HG03175 (cell line): ENCODE measurements at regions not wholly inside any gene's neighbourhood (a gene's known extent, or its start where the extent isn't known, plus 50 kb on each side); places are given as distances from the start of the nearest gene placed in this dataset.
"Not testable (repeated sequence)": the region's sequence is repeated elsewhere in the genome, so short reads cannot be mapped to it uniquely, and the experiment has no call there.

Source experiments
- ATAC-seq: cut with Tn5 transposase; IDR thresholded peaks from one replicate; pipeline ENCODE4 v1.9.1; 2021; ENCODE audit warnings: mild to moderate bottlenecking, moderate library complexity; ENCODE audit not compliant: unreplicated experiment

- ATAC-seq: no peak
Measured at GRCh38 chr20:16863303-16863702, 115.1 kb downstream of the OTOR start.

GRCh38 chr20:16864069-16864468 lies 115.9 kb downstream of the OTOR start:
- ATAC-seq: no peak

DNA sequence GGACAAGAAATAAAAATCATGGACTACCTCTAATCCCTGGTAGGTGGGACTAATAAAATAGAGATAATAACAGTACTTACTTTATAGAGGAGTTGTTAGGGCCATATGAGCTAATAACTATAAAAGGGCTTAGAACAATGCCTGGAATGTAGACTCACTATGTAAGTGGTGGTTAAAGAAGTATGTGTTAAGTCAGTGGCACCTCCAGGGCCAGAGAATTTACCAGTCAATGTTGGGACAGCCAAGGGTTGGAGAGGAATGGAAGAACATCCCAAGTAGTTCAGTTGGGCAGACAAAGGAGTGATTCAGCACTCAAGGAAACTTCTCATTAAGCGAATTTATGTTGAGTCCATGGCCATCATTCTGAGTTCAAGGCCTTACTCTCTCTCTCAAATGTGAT lies 116.8 kb downstream of the OTOR start:
- no peak for ATAC-seq

- ATAC-seq: no peak
Measured at GRCh38 chr20:16865406-16865805, 117.2 kb downstream of the OTOR start.

DNA sequence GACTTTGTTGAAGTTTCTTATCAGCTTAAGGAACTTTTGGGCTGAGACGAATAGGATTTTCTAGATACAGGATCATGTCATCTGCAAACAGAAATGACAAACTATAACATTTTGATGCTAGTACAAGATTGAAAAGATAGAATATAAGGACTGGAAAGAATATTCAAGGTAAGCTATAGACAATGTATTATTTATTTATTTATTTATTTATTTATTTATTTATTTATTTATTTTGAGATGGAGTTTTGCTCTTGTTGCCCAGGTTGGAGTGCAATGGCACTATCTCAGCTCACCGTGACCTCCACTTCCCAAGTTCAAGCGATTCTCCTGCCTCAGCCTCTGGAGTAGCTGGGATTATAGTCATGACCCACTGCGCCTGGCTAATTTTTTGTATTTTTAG lies 125.0 kb downstream of the OTOR start:
- ATAC-seq: not testable (repeated sequence)

- ATAC-seq: no peak
Measured at GRCh38 chr20:16877053-16877554, 128.9 kb downstream of the OTOR start.

DNA sequence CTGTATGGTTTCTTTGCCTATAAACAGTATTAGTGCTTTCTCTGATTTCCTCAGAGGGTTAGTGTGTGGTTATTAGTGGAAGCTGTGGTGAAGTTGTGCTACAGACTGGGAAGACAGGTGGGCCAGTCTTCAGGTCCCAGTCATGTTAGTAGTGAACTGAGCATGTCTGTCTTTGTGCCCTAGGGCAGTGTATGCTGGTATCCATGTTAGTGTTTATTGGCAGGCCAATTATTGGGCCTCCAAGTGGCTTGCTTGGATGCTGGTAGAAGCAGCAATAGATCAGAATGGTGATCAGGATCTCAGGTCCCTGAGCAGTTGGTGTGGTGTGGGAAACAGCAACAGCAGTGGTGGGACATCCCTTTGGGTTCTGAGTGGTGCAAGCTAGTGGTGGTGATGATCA lies 137.6 kb downstream of the OTOR start:
- ATAC-seq: no peak

GRCh38 chr20:16898433-16898832 lies 150.3 kb downstream of the OTOR start:
- no peak for ATAC-seq

DNA sequence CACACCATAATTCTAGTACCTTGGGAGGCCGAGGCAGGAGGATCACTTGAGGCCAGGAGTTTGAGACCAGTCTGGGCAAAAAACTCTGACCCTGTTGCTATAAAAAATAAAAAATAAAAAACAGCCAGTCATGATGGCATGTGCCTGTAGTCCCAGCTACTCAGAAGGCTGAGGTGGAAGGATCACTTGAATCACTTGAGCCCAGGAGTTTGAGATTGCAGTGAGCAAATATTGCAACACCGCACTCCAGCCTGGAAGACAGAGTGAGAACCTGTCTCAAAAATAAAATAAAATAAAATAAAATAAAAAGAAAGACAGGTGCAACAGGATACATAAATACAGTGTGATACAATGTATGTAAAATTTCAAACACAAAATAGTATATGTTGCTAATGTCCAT lies 154.5 kb downstream of the OTOR start:
- ATAC-seq: no peak

- ATAC-seq: no peak
Measured at GRCh38 chr20:16904751-16905150, 156.6 kb downstream of the OTOR start.

DNA sequence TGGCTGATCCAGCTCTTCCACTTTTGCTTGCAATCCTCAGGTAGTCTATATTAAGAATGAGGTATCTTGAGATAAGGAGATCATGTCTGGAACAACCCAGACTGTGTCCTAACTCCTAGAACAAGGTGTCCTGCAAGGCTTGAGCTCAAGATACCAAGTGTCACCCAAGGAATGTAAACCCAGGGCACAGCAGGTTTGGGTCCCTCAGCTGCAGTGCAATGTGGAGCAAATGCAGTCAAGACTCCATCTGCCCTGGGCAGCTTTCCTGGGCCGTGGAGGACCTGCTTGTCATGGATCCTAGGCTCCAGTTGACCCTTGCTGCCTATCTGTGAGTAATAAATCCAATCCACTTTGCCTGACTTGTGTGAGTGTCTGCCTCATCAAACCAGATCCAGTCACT lies 166.1 kb downstream of the OTOR start:
- no peak for ATAC-seq

GRCh38 chr20:16916165-16916564 lies 168.0 kb downstream of the OTOR start:
- no peak for ATAC-seq

DNA sequence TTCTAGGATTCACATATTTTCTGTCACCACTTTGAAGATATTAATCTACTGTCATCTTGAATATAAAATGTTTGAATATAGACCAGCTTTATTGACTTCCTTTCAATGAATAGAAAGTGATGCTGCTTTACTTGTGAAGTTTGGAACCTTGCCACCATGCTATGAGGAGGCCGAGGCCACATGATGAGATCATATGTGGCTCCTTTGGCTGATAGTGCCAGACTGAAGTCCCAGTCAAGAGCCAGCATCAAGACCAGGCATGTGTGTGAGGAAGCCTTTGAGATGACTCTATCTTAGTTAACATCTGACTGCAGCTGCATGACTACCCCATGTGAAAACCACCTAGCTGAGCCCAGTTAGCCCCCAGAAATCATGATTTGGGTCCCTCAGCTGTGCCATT lies 169.5 kb downstream of the OTOR start:
- no peak for ATAC-seq

DNA sequence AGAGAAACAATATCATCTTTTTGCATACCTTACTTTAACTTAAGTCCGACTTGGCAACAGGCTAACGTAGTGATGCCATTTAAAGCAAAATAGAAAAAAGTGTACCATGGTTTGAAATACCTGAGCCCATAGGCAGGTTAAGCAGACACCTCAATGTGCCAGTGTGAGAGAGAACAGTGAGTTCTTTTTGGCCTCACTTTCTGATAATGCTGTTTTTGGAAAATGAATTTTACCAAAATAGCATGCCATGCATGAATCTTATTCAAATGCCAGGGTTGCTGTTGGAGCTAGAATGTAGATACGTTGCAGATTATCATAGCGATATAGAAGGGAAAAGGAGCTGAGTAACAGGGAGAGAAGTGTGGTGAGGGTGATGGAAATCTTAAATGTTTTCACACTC lies 170.2 kb downstream of the OTOR start:
- ATAC-seq: no peak

DNA sequence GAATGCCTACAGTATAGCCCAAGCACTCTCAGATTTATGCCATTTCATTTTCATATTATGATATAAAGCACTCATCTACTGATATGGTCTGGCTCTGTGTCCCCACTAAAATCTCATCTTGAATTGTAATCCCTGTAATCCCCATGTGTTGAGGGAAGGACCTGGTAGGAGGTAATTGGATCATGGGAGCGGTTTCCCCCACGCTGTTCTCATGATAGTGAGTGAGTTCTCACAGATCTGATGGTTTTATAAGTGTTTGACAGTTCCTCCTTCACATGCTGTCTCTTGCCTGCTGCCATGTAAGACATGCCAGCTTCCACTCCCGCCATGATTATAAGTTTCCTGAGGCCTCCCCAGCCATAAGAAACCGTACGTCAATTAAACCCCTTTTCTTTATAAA lies 171.7 kb downstream of the OTOR start:
- ATAC-seq: no peak

DNA sequence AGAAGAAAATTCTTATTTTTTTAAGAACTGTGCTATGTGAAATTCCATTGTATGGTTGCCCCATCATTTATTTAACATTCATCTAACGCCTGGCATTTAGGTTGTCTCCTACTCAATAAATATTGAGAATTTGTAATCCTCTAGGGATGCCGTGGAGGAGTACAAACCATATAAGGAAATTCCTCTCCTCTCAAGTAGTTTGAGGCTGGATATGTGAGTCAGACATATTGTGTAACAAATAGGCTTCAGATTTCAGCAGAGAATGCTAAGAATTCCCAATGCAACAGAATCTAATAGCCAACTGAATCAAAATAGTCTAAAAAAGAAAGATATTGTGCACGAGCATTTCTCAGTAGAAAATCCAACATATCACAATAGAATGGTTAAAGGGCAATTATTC lies 174.7 kb downstream of the OTOR start:
- no peak for ATAC-seq

- no peak for ATAC-seq
Measured at GRCh38 chr20:16926626-16927430, 178.7 kb downstream of the OTOR start.

DNA sequence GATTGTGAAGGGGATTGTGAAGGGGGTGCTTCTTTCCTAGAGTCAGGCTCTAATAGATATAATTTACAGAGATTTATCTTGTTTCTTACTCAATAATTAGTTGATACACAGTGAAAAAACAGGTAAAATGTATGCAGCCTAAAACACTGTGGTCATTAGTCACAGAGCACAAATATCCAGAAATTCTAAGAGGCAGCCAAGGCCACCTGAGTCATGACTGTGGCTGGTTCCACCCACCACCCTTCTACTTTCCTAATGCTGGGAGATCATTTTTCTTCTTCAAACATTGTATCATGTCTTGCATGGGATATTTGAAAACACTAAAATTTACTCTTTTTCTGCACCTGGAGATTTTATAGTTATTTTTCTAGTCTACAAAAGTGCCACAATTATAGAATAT lies 181.6 kb downstream of the OTOR start:
- ATAC-seq: no peak

- ATAC-seq: no peak
Measured at GRCh38 chr20:16930656-16931055, 182.5 kb downstream of the OTOR start.

- no peak for ATAC-seq
Measured at GRCh38 chr20:16939051-16939450, 190.9 kb downstream of the OTOR start.

DNA sequence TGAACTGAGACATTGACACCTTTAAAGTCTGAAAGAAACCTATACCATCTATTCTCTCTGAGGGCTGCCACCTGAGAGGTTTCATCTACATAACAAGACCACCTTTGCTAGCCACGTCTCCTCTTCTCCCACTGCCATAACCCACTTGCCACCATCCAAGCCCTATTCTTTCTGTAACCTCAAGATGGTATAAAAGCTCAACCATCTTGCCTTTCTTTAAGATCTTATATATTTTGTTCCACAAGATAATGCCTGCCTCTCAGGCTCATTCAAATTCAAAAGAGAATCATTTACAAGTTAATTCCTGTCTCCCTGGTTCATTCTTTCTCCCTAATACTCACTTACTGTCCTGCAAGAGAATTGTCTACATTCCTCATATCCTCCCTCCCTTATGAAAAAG lies 192.5 kb downstream of the OTOR start:
- no peak for ATAC-seq

- ATAC-seq: no peak
Measured at GRCh38 chr20:16942051-16942450, 193.9 kb downstream of the OTOR start.

DNA sequence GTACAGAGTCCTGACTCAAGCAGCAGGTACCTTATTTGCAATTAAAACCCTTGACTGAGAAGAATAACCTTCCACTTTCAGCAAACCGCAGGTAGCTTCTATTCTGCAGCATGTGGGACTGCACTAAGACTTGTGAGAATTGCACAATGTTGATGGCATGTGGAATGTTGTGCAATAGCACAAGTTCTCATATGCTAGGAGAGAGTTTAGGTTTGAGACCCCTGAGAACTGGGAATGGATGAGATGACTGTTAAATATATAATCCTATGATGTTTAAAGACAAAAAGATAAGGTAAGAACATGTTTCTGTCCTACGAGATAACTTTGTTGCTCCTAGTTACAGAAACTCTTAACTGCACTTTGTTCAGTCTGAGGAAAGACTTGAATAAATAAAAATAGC lies 194.6 kb downstream of the OTOR start:
- ATAC-seq: no peak
